ENCODE measurements at regions not wholly inside any gene's neighbourhood (a gene's known extent, or its start where the extent isn't known, plus 50 kb on each side); places are given as distances from the start of the nearest gene placed in this dataset.

DNA sequence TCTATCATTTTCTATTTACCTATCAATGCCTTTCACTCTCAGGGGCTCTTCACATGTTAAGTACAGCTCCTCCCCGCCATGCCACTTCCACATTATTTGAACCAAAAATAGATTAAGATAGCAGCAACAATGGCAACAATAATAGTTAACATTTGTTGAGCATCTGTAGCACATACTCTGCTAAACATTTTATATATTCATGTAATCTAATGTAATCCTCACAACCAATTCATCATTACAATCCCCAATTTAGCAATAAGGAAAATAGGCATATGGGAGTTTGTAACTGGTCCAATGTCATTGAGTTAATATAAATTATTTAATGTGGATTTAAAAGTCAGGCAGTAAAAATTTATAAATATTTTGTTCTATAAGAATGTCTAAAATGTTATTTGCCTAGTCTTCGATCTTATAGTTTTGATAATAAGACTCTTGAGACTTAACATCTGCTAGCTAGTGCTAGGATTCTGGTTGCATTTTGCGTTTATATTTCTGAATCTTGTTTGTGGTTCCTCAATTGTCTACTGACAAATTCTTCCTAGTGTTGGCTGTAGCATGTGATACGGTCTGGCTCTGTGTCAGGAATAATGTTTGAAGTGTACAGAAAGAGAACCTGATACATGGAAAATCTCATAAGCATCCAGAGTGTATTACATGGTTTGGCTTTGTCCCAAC is 621.5 kb upstream of the LUZP2 start:
- no peak for TF ChIP-seq POLR2A (IDR thresholded peaks at IDR 0.05)
- TF ChIP-seq, protein P1, sequence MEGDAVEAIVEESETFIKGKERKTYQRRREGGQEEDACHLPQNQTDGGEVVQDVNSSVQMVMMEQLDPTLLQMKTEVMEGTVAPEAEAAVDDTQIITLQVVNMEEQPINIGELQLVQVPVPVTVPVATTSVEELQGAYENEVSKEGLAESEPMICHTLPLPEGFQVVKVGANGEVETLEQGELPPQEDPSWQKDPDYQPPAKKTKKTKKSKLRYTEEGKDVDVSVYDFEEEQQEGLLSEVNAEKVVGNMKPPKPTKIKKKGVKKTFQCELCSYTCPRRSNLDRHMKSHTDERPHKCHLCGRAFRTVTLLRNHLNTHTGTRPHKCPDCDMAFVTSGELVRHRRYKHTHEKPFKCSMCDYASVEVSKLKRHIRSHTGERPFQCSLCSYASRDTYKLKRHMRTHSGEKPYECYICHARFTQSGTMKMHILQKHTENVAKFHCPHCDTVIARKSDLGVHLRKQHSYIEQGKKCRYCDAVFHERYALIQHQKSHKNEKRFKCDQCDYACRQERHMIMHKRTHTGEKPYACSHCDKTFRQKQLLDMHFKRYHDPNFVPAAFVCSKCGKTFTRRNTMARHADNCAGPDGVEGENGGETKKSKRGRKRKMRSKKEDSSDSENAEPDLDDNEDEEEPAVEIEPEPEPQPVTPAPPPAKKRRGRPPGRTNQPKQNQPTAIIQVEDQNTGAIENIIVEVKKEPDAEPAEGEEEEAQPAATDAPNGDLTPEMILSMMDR (IDR thresholded peaks at IDR 0.05) = no peak
